LNCaP clone FGC (cell line): ENCODE measurements at regions not wholly inside any gene's neighbourhood (a gene's known extent, or its start where the extent isn't known, plus 50 kb on each side); places are given as distances from the start of the nearest gene placed in this dataset.

Experiments used
- DNase-seq: peaks from one replicate; pipeline ENCODE4 v3.0.0-alpha.2; 2011; ENCODE audit warnings: low read depth
- H3K4me3 ChIP-seq: 2 replicates; pipeline ENCODE4 v1.5.1; 2011; ENCODE audit warnings: mild to moderate bottlenecking, low read depth, low read length, control low read depth
- CTCF ChIP-seq: IDR thresholded peaks from 2 replicates; pipeline ENCODE4 v1.5.1; 2012; ENCODE audit warnings: mild to moderate bottlenecking; ENCODE audit not compliant: control insufficient read depth, insufficient read depth; ENCODE audit errors: extremely low read depth

- no peak overlapping the region for H3K4me3 ChIP-seq
- no peak for DNase-seq
- TF ChIP-seq CTCF: no peak
Observed at GRCh38 chr7:152486968-152487367, 51.2 kb upstream of the KMT2C start.

GRCh38 chr7:152485826-152486225 is 50.0 kb upstream of the KMT2C start:
- no peak for TF ChIP-seq CTCF
- no peak for DNase-seq
- no peak overlapping the region for H3K4me3 ChIP-seq
